Calu3 (cell line): ENCODE measurements at regions not wholly inside any gene's neighbourhood (a gene's known extent, or its start where the extent isn't known, plus 50 kb on each side); places are given as distances from the start of the nearest gene placed in this dataset.
"Not testable (repeated sequence)": the region's sequence is repeated elsewhere in the genome, so short reads cannot be mapped to it uniquely, and the experiment has no call there.

Source experiments
- BruUV-seq: library from RNA; stranded (reverse); fragments of 400-500 nt; replicated peaks from 2 replicates; lab custom pipeline; 2021; lab: Mats Ljungman, UMichigan
- CTCF ChIA-PET: fragments of 300-600 bp; sonication (Branson Sonifier 250); formaldehyde crosslinking; loops from one replicate; lab custom pipeline; 2022; ENCODE audit warnings: antibody characterized with exemption; lab: Charles Lee
- DNase-seq: peaks from one replicate; pipeline ENCODE4 v3.0.0; 2022
- H3K27ac Mint-ChIP-seq: one replicate; pipeline ENCODE4 v1.8.0; 2022; ENCODE audit warnings: mixed read lengths; ENCODE audit not compliant: unreplicated experiment
- H3K27me3 Mint-ChIP-seq: one replicate; pipeline ENCODE4 v1.8.0; 2022; ENCODE audit warnings: mixed read lengths; ENCODE audit not compliant: unreplicated experiment
- H3K36me3 Mint-ChIP-seq: one replicate; pipeline ENCODE4 v1.8.0; 2022; ENCODE audit warnings: mild to moderate bottlenecking, moderate library complexity, mixed read lengths; ENCODE audit not compliant: insufficient read depth, unreplicated experiment
- H3K4me1 Mint-ChIP-seq: one replicate; pipeline ENCODE4 v1.8.0; 2022; ENCODE audit warnings: mild to moderate bottlenecking, low read depth, mixed read lengths; ENCODE audit not compliant: unreplicated experiment
- H3K4me3 Mint-ChIP-seq: one replicate; pipeline ENCODE4 v1.8.0; 2022; ENCODE audit warnings: mild to moderate bottlenecking, low read depth, moderate library complexity, mixed read lengths; ENCODE audit not compliant: unreplicated experiment
- H3K9me3 Mint-ChIP-seq: one replicate; pipeline ENCODE4 v1.8.0; 2022; ENCODE audit warnings: low read depth, mixed read lengths; ENCODE audit not compliant: unreplicated experiment
- CTCF ChIP-seq: fragments of 200-600 bp; IDR thresholded peaks from one replicate; pipeline ENCODE4 v1.8.0; 2022; ENCODE audit warnings: antibody characterized with exemption; ENCODE audit not compliant: unreplicated experiment
- intact Hi-C: fragments of 100-400 bp; cut with micrococcal nuclease; formaldehyde crosslinking; loops from one replicate; pipeline ENCODE4 v1.10.0; 2022; ENCODE audit not compliant: unreplicated experiment

- H3K27ac Mint-ChIP-seq, result peak overlapping the region; percentile 58
- H3K4me3 Mint-ChIP-seq, result no peak overlapping the region
- no peaks in the 10 kb centered on the region for H3K4me1 Mint-ChIP-seq
- intact Hi-C loops, result no loop called here
- H3K9me3 Mint-ChIP-seq, result peaks cover 3% of the 10 kb centered on the region
- no peaks in the 10 kb centered on the region for H3K27me3 Mint-ChIP-seq
- DNase-seq, result no peak
- BruUV-seq, result no TSS peak
- H3K36me3 Mint-ChIP-seq, result no peaks in the 10 kb centered on the region
- no peak for TF ChIP-seq CTCF
- CTCF ChIA-PET, result no interaction called here
Observed at GRCh38 chr1:60504206-60504840, 430.8 kb upstream of the C1orf87 start.

- Mint-ChIP-seq H3K27me3 (no peaks in the 10 kb centered on the region), H3K9me3 (peaks cover 6% of the 10 kb centered on the region), H3K36me3 (no peaks in the 10 kb centered on the region), H3K4me1 (no peaks in the 10 kb centered on the region), H3K27ac (no peak overlapping the region), H3K4me3 (no peak overlapping the region)
- CTCF ChIA-PET, result no interaction called here
- no peak for TF ChIP-seq CTCF
- no TSS peak for BruUV-seq
- DNase-seq, result no peak
- intact Hi-C loops, result no loop called here
Observed at GRCh38 chr1:60503266-60503925, 429.8 kb upstream of the C1orf87 start.

- intact Hi-C loops, result no loop called here
- H3K36me3 Mint-ChIP-seq, result no peaks in the 10 kb centered on the region
- CTCF ChIA-PET, result no interaction called here
- DNase-seq, result no peak
- H3K9me3 Mint-ChIP-seq, result peaks cover 9% of the 10 kb centered on the region
- H3K4me1 Mint-ChIP-seq, result no peaks in the 10 kb centered on the region
- no peaks in the 10 kb centered on the region for H3K27me3 Mint-ChIP-seq
- BruUV-seq, result no TSS peak
- no peak for TF ChIP-seq CTCF
- H3K4me3 Mint-ChIP-seq, result no peak overlapping the region
- H3K27ac Mint-ChIP-seq, result no peak overlapping the region
Observed at GRCh38 chr1:60502506-60502905, 428.9 kb upstream of the C1orf87 start.

- Mint-ChIP-seq H3K27ac (peak overlapping the region; percentile 89), H3K4me3 (peak overlapping the region; percentile 90)
- intact Hi-C loops, H3K27me3 Mint-ChIP-seq, BruUV-seq, H3K4me1 Mint-ChIP-seq, H3K9me3 Mint-ChIP-seq, H3K36me3 Mint-ChIP-seq: not testable (repeated sequence)
- CTCF ChIA-PET, result interaction anchor here (0.6 kb wide), 1 partner anchor 1125 kb away, joined by 3 read pairs; no protein-coding TSS in a partner anchor
- DNase-seq, result peak; percentile 32
Observed at GRCh38 chr1:60489916-60490480, 416.4 kb upstream of the C1orf87 start.
